ENCODE measurements at regions not wholly inside any gene's neighbourhood (a gene's known extent, or its start where the extent isn't known, plus 50 kb on each side); places are given as distances from the start of the nearest gene placed in this dataset.

GRCh38 chr2:145126146-145126545, 606.2 kb upstream of the ZEB2 start:
- Mint-ChIP-seq H3K4me1 (ENCODE audit: low read depth) (no peaks in the 10 kb centered on the region), H3K36me3 (ENCODE audit: low read depth) (no peaks in the 10 kb centered on the region), H3K27me3 (ENCODE audit: low read depth) (no peaks in the 10 kb centered on the region), H3K27ac (no peak overlapping the region), H3K4me3 (ENCODE audit: low read depth) (no peak overlapping the region), H3K9me3 (no peaks in the 10 kb centered on the region)
- intact Hi-C loops (cut with micrococcal nuclease) = no loop called here
- no peak for DNase-seq (ENCODE audit: low spot score)

- Mint-ChIP-seq H3K36me3 (ENCODE audit: low read depth) (no peaks in the 10 kb centered on the region), H3K27me3 (ENCODE audit: low read depth) (no peaks in the 10 kb centered on the region), H3K4me3 (ENCODE audit: low read depth) (no peak overlapping the region), H3K9me3 (no peaks in the 10 kb centered on the region), H3K4me1 (ENCODE audit: low read depth) (no peaks in the 10 kb centered on the region), H3K27ac (no peak overlapping the region)
- intact Hi-C loops (cut with micrococcal nuclease) = no loop called here
- no peak for DNase-seq (ENCODE audit: low spot score)
Observed at GRCh38 chr2:145124085-145124484, 604.2 kb upstream of the ZEB2 start.

DNA sequence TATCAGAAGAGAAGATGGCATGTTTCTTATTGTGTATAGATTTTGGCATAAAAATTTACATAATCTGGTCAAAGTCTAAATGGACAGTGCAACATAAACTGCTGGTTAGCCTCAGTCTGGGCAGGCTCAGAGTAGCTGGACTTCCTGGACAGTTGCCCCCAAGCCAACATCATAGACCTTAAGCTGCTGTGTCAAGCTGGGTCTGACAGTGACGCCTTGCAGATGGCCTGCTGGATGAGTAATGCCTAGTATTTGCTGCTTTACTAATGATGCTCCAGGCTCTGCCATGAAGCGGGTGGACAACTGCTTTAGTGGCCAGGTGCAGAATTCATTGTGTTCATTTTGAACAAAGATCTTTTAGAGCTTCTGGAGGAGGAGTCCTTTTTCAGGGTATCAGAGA, 603.7 kb upstream of the ZEB2 start:
- Mint-ChIP-seq H3K36me3 (ENCODE audit: low read depth) (no peaks in the 10 kb centered on the region), H3K9me3 (no peaks in the 10 kb centered on the region), H3K4me1 (ENCODE audit: low read depth) (no peaks in the 10 kb centered on the region), H3K4me3 (ENCODE audit: low read depth) (no peak overlapping the region), H3K27ac (no peak overlapping the region), H3K27me3 (ENCODE audit: low read depth) (no peaks in the 10 kb centered on the region)
- intact Hi-C loops (cut with micrococcal nuclease) = no loop called here
- DNase-seq (ENCODE audit: low spot score) = no peak

DNA sequence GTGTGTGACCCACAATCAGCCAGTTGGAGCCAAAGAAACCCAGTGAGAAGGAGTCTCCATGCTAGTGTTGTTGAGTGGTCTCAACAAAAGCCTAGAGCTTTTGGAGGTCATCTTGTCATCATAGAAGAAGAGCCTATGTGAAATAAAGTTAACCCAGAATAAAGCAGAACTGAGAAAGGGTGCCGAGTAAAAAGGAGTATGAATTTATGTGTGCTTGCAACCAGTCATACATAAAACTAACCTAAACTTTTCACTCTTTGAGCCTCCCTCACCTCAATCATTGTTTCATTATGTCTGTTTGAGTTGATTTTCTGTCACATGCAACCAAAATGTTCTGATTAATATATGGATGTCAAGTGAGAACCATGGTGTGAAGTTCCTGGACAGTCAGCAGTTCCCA, 599.3 kb upstream of the ZEB2 start:
- Mint-ChIP-seq H3K4me1 (ENCODE audit: low read depth) (no peaks in the 10 kb centered on the region), H3K9me3 (peaks cover 4% of the 10 kb centered on the region), H3K27ac (no peak overlapping the region), H3K4me3 (ENCODE audit: low read depth) (no peak overlapping the region), H3K27me3 (ENCODE audit: low read depth) (no peaks in the 10 kb centered on the region), H3K36me3 (ENCODE audit: low read depth) (no peaks in the 10 kb centered on the region)
- no peak for DNase-seq (ENCODE audit: low spot score)
- intact Hi-C loops (cut with micrococcal nuclease) = no loop called here

- no peak for DNase-seq (ENCODE audit: low spot score)
- Mint-ChIP-seq H3K4me3 (ENCODE audit: low read depth) (no peak overlapping the region), H3K4me1 (ENCODE audit: low read depth) (no peaks in the 10 kb centered on the region), H3K27me3 (ENCODE audit: low read depth) (no peaks in the 10 kb centered on the region), H3K36me3 (ENCODE audit: low read depth) (no peaks in the 10 kb centered on the region), H3K27ac (no peak overlapping the region), H3K9me3 (peaks cover 4% of the 10 kb centered on the region)
- intact Hi-C loops (cut with micrococcal nuclease) = no loop called here
Observed at GRCh38 chr2:145116834-145117725, 597.2 kb upstream of the ZEB2 start.

- no peaks in the 10 kb centered on the region for H3K36me3 Mint-ChIP-seq (ENCODE audit: low read depth)
- H3K4me1 Mint-ChIP-seq (ENCODE audit: low read depth) = no peaks in the 10 kb centered on the region
- no peak overlapping the region for H3K4me3 Mint-ChIP-seq (ENCODE audit: low read depth)
- peaks cover 4% of the 10 kb centered on the region for H3K9me3 Mint-ChIP-seq
- H3K27ac Mint-ChIP-seq = no peak overlapping the region
- DNase-seq (ENCODE audit: low spot score) = no peak
- no peaks in the 10 kb centered on the region for H3K27me3 Mint-ChIP-seq (ENCODE audit: low read depth)
- intact Hi-C loops (cut with micrococcal nuclease) = no loop called here
Observed at GRCh38 chr2:145116056-145116455, 596.1 kb upstream of the ZEB2 start.

- intact Hi-C loops (cut with micrococcal nuclease) = no loop called here
- H3K27me3 Mint-ChIP-seq (ENCODE audit: low read depth) = no peaks in the 10 kb centered on the region
- H3K9me3 Mint-ChIP-seq = peaks cover 4% of the 10 kb centered on the region
Observed at GRCh38 chr2:145114726-145115125, 594.8 kb upstream of the ZEB2 start.

DNA sequence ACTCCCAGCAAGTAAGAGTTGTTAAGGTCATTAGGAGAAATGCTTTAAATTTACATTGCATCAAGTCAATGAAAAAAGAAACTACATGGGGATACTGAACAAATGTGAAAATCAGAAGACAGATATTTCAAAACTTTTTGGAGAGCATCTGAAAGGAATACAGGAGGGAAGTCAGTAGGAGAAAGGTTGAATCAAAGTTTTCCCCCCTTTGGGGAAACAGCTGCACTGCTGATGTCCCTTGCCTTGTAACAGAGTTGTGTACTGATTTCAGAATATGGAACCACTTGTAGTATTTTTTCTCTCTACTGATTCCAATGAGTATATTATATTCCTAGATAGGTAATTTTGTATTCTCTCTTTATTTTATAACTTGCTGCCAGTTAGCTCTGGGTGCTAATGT, 592.5 kb upstream of the ZEB2 start:
- Mint-ChIP-seq H3K9me3 (no peaks in the 10 kb centered on the region), H3K4me1 (ENCODE audit: low read depth) (no peaks in the 10 kb centered on the region), H3K27ac (no peak overlapping the region), H3K4me3 (ENCODE audit: low read depth) (no peak overlapping the region), H3K36me3 (ENCODE audit: low read depth) (no peaks in the 10 kb centered on the region), H3K27me3 (ENCODE audit: low read depth) (no peaks in the 10 kb centered on the region)
- DNase-seq (ENCODE audit: low spot score) = no peak
- intact Hi-C loops (cut with micrococcal nuclease) = no loop called here

More at GRCh38 chr2:145114726-145115125, 594.8 kb upstream of the ZEB2 start:
- Mint-ChIP-seq H3K27ac (no peak overlapping the region), H3K4me3 (ENCODE audit: low read depth) (no peak overlapping the region), H3K36me3 (ENCODE audit: low read depth) (no peaks in the 10 kb centered on the region), H3K4me1 (ENCODE audit: low read depth) (no peaks in the 10 kb centered on the region)
- DNase-seq (ENCODE audit: low spot score) = no peak

- intact Hi-C loops (cut with micrococcal nuclease) = no loop called here
- H3K27me3 Mint-ChIP-seq (ENCODE audit: low read depth) = no peaks in the 10 kb centered on the region
- H3K36me3 Mint-ChIP-seq (ENCODE audit: low read depth) = no peaks in the 10 kb centered on the region
- no peaks in the 10 kb centered on the region for H3K9me3 Mint-ChIP-seq
- no peak for DNase-seq (ENCODE audit: low spot score)
- no peak overlapping the region for H3K4me3 Mint-ChIP-seq (ENCODE audit: low read depth)
- H3K27ac Mint-ChIP-seq = no peak overlapping the region
- no peaks in the 10 kb centered on the region for H3K4me1 Mint-ChIP-seq (ENCODE audit: low read depth)
Observed at GRCh38 chr2:145110668-145111356, 590.9 kb upstream of the ZEB2 start.

GRCh38 chr2:145108959-145109710, 589.2 kb upstream of the ZEB2 start:
- no peak for DNase-seq (ENCODE audit: low spot score)
- Mint-ChIP-seq H3K36me3 (ENCODE audit: low read depth) (no peaks in the 10 kb centered on the region), H3K4me3 (ENCODE audit: low read depth) (no peak overlapping the region), H3K9me3 (no peaks in the 10 kb centered on the region), H3K27ac (no peak overlapping the region), H3K27me3 (ENCODE audit: low read depth) (no peaks in the 10 kb centered on the region), H3K4me1 (ENCODE audit: low read depth) (no peaks in the 10 kb centered on the region)
- intact Hi-C loops (cut with micrococcal nuclease) = no loop called here

DNA sequence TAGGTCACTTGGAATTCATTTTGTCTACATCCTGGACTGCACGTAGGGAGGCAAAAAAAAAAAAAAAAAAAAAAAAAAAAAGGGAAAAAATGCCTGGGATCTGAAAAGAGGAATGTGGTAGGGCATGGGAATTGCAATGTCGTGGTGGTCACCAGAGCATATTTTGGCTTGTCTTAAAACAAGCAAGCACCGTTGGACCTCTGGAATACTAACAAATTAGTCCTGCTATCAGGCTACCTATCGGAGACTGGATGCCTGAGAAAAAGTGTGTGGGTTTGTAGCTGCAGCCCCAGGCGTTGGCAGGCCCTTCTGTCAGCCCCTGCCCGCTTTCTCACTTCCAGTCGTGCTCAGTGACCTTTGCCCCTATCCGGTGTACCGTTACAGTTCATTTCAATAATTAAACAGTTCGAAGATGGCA, 588.5 kb upstream of the ZEB2 start:
- H3K27me3 Mint-ChIP-seq (ENCODE audit: low read depth) = no peaks in the 10 kb centered on the region
- H3K4me3 Mint-ChIP-seq (ENCODE audit: low read depth) = no peak overlapping the region
- H3K9me3 Mint-ChIP-seq = no peaks in the 10 kb centered on the region
- no peaks in the 10 kb centered on the region for H3K36me3 Mint-ChIP-seq (ENCODE audit: low read depth)
- DNase-seq (ENCODE audit: low spot score) = no peak
- intact Hi-C loops (cut with micrococcal nuclease) = no loop called here
- H3K4me1 Mint-ChIP-seq (ENCODE audit: low read depth) = no peaks in the 10 kb centered on the region
- H3K27ac Mint-ChIP-seq = no peak overlapping the region

- intact Hi-C loops (cut with micrococcal nuclease) = no loop called here
- DNase-seq (ENCODE audit: low spot score) = no peak
- no peak overlapping the region for H3K27ac Mint-ChIP-seq
- no peaks in the 10 kb centered on the region for H3K9me3 Mint-ChIP-seq
- no peaks in the 10 kb centered on the region for H3K27me3 Mint-ChIP-seq (ENCODE audit: low read depth)
- no peak overlapping the region for H3K4me3 Mint-ChIP-seq (ENCODE audit: low read depth)
- H3K4me1 Mint-ChIP-seq (ENCODE audit: low read depth) = no peaks in the 10 kb centered on the region
- no peaks in the 10 kb centered on the region for H3K36me3 Mint-ChIP-seq (ENCODE audit: low read depth)
Observed at GRCh38 chr2:145106293-145106692, 586.4 kb upstream of the ZEB2 start.

- no peaks in the 10 kb centered on the region for H3K9me3 Mint-ChIP-seq
- H3K4me1 Mint-ChIP-seq (ENCODE audit: low read depth) = no peaks in the 10 kb centered on the region
- intact Hi-C loops (cut with micrococcal nuclease) = no loop called here
- no peak overlapping the region for H3K4me3 Mint-ChIP-seq (ENCODE audit: low read depth)
- H3K27ac Mint-ChIP-seq = no peak overlapping the region
- H3K27me3 Mint-ChIP-seq (ENCODE audit: low read depth) = no peaks in the 10 kb centered on the region
- no peaks in the 10 kb centered on the region for H3K36me3 Mint-ChIP-seq (ENCODE audit: low read depth)
- no peak for DNase-seq (ENCODE audit: low spot score)
Observed at GRCh38 chr2:145102706-145103105, 582.8 kb upstream of the ZEB2 start.
